ENCODE measurements at regions not wholly inside any gene's neighbourhood (a gene's known extent, or its start where the extent isn't known, plus 50 kb on each side); places are given as distances from the start of the nearest gene placed in this dataset.

GRCh38 chr1:244314921-244315559 lies 136.7 kb downstream of the ADSS2 start (continued):
- TF ChIP-seq CREM (CRISPR knock-in tag; IDR thresholded peaks at IDR 0.05) (no peak), CTCF (IDR thresholded peaks at IDR 0.05) (no peak)

- Mint-ChIP-seq H3K9me3 (peaks cover 10% of the 10 kb centered on the region), H3K36me3 (peaks cover 4% of the 10 kb centered on the region; the same call in 1 of the 2 replicates), H3K27ac (no peak overlapping the region), H3K4me3 (no peak overlapping the region), H3K27me3 (ENCODE audit: low read depth) (peaks cover 3% of the 10 kb centered on the region), H3K4me1 (peaks cover 12% of the 10 kb centered on the region)
- POLR2A ChIA-PET = no interaction called here
- no peak for DNase-seq (ENCODE audit: low spot score)
- CTCF ChIA-PET = no interaction called here
- no peak for TF ChIP-seq ZNF532 (CRISPR knock-in tag; IDR thresholded peaks at IDR 0.05; ENCODE audit: borderline replicate concordance)
- ATAC-seq = no peak
Measured at GRCh38 chr1:244315996-244316395, 135.7 kb downstream of the ADSS2 start.

- peaks cover 3% of the 10 kb centered on the region for H3K27me3 Mint-ChIP-seq (ENCODE audit: low read depth)
- peaks cover 2% of the 10 kb centered on the region; the same call in 1 of the 2 replicates for H3K36me3 Mint-ChIP-seq
- ATAC-seq = no peak
- no peak overlapping the region for H3K4me3 Mint-ChIP-seq
- POLR2A ChIA-PET = no interaction called here
- H3K27ac Mint-ChIP-seq = no peak overlapping the region
- TF ChIP-seq ZNF219 (CRISPR knock-in tag; IDR thresholded peaks at IDR 0.05; ENCODE audit: borderline replicate concordance) (no peak), IRF2 (CRISPR knock-in tag; IDR thresholded peaks at IDR 0.05; ENCODE audit: borderline replicate concordance, low read depth) (no peak), RORB (CRISPR knock-in tag; IDR thresholded peaks at IDR 0.05) (no peak), ZNF425 (CRISPR knock-in tag; conservative IDR thresholded peaks at IDR 0.05) (no peak), NR2C2 (CRISPR knock-in tag; IDR thresholded peaks at IDR 0.05) (no peak), RELA (CRISPR knock-in tag; IDR thresholded peaks at IDR 0.05; ENCODE audit: borderline replicate concordance) (no peak), MLX (CRISPR knock-in tag; IDR thresholded peaks at IDR 0.05) (no peak), ZNF263 (CRISPR knock-in tag; IDR thresholded peaks at IDR 0.05; ENCODE audit: low read depth) (no peak), USF1 (CRISPR knock-in tag; IDR thresholded peaks at IDR 0.05) (no peak), ZBTB21 (CRISPR knock-in tag; IDR thresholded peaks at IDR 0.05; ENCODE audit: borderline replicate concordance) (no peak), NFATC4 (CRISPR knock-in tag; IDR thresholded peaks at IDR 0.05) (no peak), HMGXB4 (CRISPR knock-in tag; IDR thresholded peaks at IDR 0.05) (no peak), ZNF232 (CRISPR knock-in tag; IDR thresholded peaks at IDR 0.05) (no peak), E2F5 (CRISPR knock-in tag; IDR thresholded peaks at IDR 0.05) (no peak)
- peaks cover 12% of the 10 kb centered on the region for H3K4me1 Mint-ChIP-seq
- H3K9me3 Mint-ChIP-seq = peaks cover 7% of the 10 kb centered on the region; the same call in 1 of the 2 replicates
- CTCF ChIA-PET = no interaction called here
- DNase-seq (ENCODE audit: low spot score) = no peak
Measured at GRCh38 chr1:244316407-244316806, 135.3 kb downstream of the ADSS2 start.
